Immature natural killer cell (primary cell): ENCODE measurements at regions not wholly inside any gene's neighbourhood (a gene's known extent, or its start where the extent isn't known, plus 50 kb on each side); places are given as distances from the start of the nearest gene placed in this dataset.

Experiments used
- DNase-seq, 3 donors: peaks; one replicate each; pipeline ENCODE4 v3.0.0; 2022; ENCODE audit warnings: mixed read lengths in 1 of 3
- H3K27ac Mint-ChIP-seq, 6 donors: one replicate each; pipeline ENCODE4 v1.8.0; 2020; ENCODE audit warnings: mixed read lengths in 6 of 6, mild to moderate bottlenecking in 5 of 6, inconsistent platforms in 4 of 6, moderate library complexity in 3 of 6
- H3K27me3 Mint-ChIP-seq, 3 donors: one replicate each; pipeline ENCODE4 v1.8.0; 2020 to 2021; ENCODE audit warnings: low read depth in 3 of 3, mild to moderate bottlenecking in 3 of 3, mixed read lengths in 3 of 3, moderate library complexity in 3 of 3, inconsistent platforms in 1 of 3
- H3K36me3 Mint-ChIP-seq, 3 donors: one replicate each; pipeline ENCODE4 v1.8.0; 2020; ENCODE audit warnings: mixed read lengths in 3 of 3, inconsistent platforms in 2 of 3, mild to moderate bottlenecking in 2 of 3
- H3K4me1 Mint-ChIP-seq, 2 donors: one replicate each; pipeline ENCODE4 v1.8.0; 2020; ENCODE audit warnings: inconsistent platforms in 2 of 2, mild to moderate bottlenecking in 2 of 2, mixed read lengths in 2 of 2, moderate library complexity in 1 of 2
- H3K4me3 Mint-ChIP-seq, 5 donors: one replicate each; pipeline ENCODE4 v1.8.0; 2020; ENCODE audit warnings: mild to moderate bottlenecking in 5 of 5, mixed read lengths in 5 of 5, inconsistent platforms in 3 of 5, moderate library complexity in 3 of 5
- H3K9me3 Mint-ChIP-seq, 6 donors: one replicate each; pipeline ENCODE4 v1.8.0; 2020; ENCODE audit warnings: mild to moderate bottlenecking in 6 of 6, mixed read lengths in 6 of 6, inconsistent platforms in 4 of 6, moderate library complexity in 3 of 6

DNA sequence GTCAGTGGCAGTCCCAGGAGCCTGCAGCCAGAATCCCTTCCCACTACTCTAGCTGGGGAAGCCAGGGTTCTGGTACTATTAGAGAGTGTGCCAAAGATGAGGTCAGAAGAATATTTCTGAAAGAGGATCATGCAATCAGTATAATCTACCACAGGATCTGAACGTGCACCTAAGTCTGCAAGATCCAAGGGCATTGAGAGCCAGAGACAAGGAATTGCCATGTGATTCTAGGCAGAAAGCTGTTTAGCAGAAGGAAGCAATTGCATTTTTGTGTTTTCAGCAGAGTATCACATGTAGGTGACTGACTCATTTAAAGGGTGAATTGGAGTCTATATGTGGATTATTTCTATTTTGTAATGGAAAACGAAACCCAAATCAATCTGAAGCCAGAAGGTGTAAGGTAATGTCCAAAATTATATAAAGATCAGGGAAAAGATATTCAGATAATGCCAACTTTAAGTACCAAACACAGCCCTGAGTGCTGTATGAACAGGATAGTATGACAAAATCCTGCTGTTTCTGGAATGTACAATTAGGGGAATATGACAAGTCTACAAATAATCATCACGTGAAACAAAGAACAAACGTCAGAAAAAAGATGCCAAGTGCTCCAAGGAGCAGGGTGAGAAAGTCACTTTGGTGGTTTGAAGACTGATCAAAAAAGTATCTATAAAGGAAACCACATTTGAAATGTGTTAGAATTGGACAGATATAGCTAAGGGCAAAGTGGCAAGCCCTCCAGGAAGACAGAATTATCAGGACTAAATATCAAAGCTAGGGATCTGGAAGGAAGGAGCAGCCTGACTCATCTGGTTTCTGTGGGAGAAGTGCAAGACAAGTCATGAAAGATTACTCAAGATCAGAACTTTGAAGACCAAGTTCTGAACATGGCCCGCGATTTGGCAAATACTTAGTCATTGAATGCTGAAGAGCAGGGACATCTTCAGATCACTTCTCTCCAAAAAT, 1036.6 kb downstream of the NTRK3 start:
- DNase-seq: no peak
- Mint-ChIP-seq H3K9me3 (peaks cover 0 to 27% (median 2%) of the 10 kb centered on the region in 6 donors), H3K4me3 (no peak overlapping the region)

DNA sequence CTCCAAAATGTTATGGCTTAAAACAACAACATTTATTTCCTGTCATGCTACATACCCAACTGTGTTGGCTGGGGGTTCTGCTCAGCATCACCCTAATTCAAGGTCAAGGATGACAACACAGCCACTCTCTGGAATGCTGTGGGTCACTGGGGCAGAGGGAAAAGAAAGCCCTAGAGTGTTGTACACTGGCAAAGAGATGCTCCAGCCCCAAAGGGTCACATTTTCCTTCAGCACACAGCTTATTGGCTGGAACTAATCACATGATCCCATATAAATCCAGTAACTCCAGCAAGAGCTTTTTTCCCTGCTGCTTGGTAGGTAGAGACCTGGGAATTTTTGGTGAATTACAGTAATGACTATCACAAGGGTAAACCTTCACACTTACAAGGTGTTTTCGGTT, 1041.4 kb downstream of the NTRK3 start:
- DNase-seq: no peak
- Mint-ChIP-seq H3K27me3 (peaks cover 0 to 2% (median under 1%) of the 10 kb centered on the region in 3 donors), H3K9me3 (peaks cover 0 to 27% (median 4%) of the 10 kb centered on the region in 6 donors), H3K4me3 (no peak overlapping the region), H3K36me3 (no peaks in the 10 kb centered on the region), H3K27ac (no peak overlapping the region), H3K4me1 (no peaks in the 10 kb centered on the region)

More for the DNA sequence above, 1036.6 kb downstream of the NTRK3 start:
- Mint-ChIP-seq H3K36me3 (no peaks in the 10 kb centered on the region), H3K27me3 (peaks cover 0 to 2% (median 2%) of the 10 kb centered on the region in 3 donors), H3K4me1 (no peaks in the 10 kb centered on the region), H3K27ac (no peak overlapping the region)

DNA sequence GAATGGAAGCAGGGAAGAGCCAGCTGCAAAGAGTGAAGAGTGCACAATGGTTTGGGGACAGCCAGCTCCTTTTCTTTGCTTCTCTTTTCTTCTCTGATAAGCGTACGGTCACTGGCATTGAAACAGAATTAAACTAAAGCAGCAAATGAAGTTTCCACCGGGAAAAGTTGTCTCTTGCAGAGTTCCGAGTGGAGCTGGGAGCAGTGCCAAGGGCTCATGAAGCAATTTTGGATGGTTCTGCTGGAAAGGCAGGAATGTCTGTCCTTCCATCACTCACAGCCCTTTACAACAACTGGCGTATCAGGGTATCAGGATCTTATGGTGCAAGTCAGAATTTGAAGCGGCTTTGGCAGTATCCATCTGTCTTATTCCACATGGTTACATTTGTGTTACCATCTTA, 1042.9 kb downstream of the NTRK3 start:
- Mint-ChIP-seq H3K27me3 (peaks cover 0 to 2% (median 0%) of the 10 kb centered on the region in 3 donors), H3K9me3 (peaks cover 2 to 32% (median 5%) of the 10 kb centered on the region in 6 donors), H3K4me3 (no peak overlapping the region), H3K36me3 (no peaks in the 10 kb centered on the region), H3K4me1 (no peaks in the 10 kb centered on the region), H3K27ac (no peak overlapping the region)
- DNase-seq: no peak

DNA sequence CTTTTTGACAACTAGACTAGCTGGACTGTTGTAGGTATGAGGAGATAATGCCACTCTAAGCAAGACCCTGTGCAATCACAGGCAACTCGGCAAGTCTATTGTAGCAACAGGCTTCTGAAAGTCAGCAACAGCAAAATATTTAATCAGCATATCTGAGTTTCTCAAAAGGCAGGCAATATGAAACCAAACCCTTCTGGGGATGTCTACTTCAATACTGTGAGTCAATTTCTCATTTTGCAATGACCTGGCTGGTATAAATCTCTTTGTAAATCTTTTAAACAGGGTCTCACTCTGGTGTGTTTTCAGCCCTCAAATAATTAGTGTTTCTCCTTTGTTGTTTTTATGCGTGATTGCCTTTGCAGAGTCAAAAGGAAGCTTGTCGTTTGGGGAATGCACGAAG, 1044.5 kb downstream of the NTRK3 start:
- no peak overlapping the region for H3K27ac Mint-ChIP-seq
- no peak overlapping the region for H3K4me3 Mint-ChIP-seq
- no peak for DNase-seq
- H3K9me3 Mint-ChIP-seq: peaks cover 2 to 23% (median 5%) of the 10 kb centered on the region in 6 donors
- H3K36me3 Mint-ChIP-seq: no peaks in the 10 kb centered on the region
- no peaks in the 10 kb centered on the region for H3K4me1 Mint-ChIP-seq
- H3K27me3 Mint-ChIP-seq: peaks cover 0 to 2% (median 0%) of the 10 kb centered on the region in 3 donors

DNA sequence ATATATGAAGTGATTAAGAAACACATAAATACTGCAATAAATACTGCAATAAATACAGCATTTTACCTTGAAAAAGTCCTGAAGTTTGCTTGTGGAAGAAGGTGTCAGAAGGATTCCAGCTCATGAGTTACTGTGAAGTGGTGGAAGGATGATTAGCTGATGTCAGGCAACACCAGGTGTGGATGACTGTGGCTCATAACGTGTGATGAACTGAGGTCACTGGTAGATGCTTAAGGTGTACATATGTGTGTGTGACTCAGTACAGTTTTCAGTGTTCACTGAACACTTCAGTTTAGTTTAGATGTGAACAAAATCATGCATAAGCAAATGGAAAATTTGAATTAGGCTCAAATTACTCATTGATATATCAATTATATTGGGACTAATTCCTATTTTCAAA, 1045.0 kb downstream of the NTRK3 start:
- Mint-ChIP-seq H3K4me3 (no peak overlapping the region), H3K36me3 (no peaks in the 10 kb centered on the region)

DNA sequence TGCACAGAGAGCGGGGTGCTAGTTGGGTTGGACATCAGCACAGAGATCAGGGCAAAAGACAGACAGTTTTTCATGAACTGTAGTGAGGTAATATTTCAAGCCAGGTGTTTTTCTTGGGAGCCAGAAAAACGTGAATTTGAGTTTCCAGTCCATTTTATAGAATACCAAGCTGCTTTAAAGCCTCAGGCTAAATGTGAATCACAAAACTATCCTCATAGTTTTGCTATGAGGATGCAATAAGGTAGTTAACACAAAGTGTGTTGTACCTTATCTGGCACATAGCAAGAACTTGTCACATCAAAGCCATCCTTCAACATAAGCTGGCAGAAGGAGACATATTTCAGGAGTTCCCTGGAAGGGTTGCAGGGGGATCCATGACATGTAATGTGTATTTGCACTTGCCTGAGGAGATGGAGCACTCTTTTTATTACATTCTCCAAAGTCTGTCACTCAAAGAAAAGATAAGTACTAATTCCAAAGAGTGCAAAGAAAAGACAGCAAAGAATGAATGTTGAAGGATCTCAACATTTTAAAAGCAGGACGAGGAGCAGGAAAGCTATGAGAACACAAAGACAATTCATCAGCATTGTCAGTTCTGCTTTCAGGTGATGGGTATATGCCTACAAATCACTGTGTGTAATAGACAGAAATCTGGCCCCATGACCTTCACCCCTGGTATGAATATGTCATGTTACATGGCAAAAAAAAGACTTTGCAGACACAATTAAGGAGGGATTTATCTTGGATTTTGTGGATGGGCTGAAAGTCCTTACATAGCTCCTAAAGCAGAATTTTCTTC, 1046.4 kb downstream of the NTRK3 start:
- Mint-ChIP-seq H3K27ac (no peak overlapping the region), H3K4me3 (no peak overlapping the region), H3K4me1 (no peaks in the 10 kb centered on the region), H3K27me3 (peaks cover 0 to 2% (median 0%) of the 10 kb centered on the region in 3 donors), H3K9me3 (peaks cover 2 to 20% (median 5%) of the 10 kb centered on the region in 6 donors), H3K36me3 (no peaks in the 10 kb centered on the region)
- no peak for DNase-seq

More for the DNA sequence above, 1045.0 kb downstream of the NTRK3 start:
- H3K27me3 Mint-ChIP-seq: peaks cover 0 to 2% (median 0%) of the 10 kb centered on the region in 3 donors
- peaks cover 2 to 25% (median 5%) of the 10 kb centered on the region in 6 donors for H3K9me3 Mint-ChIP-seq
- DNase-seq: no peak
- H3K27ac Mint-ChIP-seq: no peak overlapping the region
- no peaks in the 10 kb centered on the region for H3K4me1 Mint-ChIP-seq

DNA sequence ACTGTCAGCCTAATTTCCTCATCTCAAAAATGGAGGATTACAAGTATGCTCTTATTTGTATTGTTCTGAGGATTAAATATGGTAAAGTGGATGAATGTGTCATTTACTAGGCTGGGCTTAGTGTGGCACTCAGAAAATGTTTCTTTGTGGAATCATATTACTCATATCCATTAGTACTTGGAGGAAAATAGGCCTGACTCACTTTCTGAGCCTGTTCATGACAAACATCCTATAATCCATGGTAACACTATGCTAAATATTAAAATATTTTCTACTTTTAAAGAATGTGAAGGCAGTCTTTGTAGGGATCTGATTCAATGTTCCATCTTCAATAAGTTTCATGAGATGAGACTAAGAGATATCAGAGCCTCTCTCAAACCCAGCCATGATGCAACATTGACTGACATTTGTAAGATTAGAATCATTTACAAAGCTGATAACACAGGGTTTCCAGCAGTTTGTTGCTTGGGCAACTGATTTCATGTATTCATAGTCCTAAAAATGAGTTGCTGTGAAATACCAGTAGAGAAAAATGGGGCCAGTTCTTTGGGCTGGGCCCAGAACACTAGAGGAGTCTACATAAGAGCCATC, 1048.5 kb downstream of the NTRK3 start:
- Mint-ChIP-seq H3K4me3 (no peak overlapping the region), H3K36me3 (no peaks in the 10 kb centered on the region), H3K27me3 (peaks cover 0 to 2% (median 0%) of the 10 kb centered on the region in 3 donors), H3K9me3 (peaks cover 0 to 15% (median 5%) of the 10 kb centered on the region in 6 donors), H3K27ac (no peak overlapping the region), H3K4me1 (no peaks in the 10 kb centered on the region)
- no peak for DNase-seq

DNA sequence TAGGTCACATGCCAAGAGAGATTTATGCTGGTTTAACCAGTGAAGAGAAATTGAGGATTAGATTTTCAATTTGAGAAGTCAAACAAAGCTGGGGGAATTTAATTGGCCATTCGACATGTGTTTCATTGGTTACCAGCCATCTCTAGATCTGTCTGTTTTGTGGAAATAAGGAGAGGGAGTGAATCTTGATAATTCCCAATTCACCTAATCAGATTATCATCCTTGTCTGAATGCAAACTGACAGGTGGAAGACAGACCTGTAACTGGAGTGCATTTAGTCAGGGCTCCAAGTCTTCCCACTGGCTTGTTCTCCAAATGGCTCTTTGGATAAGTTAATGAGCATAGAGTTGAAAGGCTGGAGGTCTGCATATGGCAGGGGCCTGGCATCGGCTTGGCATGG, 1049.3 kb downstream of the NTRK3 start:
- DNase-seq: no peak
- H3K27ac Mint-ChIP-seq: no peak overlapping the region
- no peaks in the 10 kb centered on the region for H3K4me1 Mint-ChIP-seq
- H3K9me3 Mint-ChIP-seq: peaks cover 0 to 14% (median 5%) of the 10 kb centered on the region in 6 donors
- no peak overlapping the region for H3K4me3 Mint-ChIP-seq
- no peaks in the 10 kb centered on the region for H3K27me3 Mint-ChIP-seq
- H3K36me3 Mint-ChIP-seq: no peaks in the 10 kb centered on the region

DNA sequence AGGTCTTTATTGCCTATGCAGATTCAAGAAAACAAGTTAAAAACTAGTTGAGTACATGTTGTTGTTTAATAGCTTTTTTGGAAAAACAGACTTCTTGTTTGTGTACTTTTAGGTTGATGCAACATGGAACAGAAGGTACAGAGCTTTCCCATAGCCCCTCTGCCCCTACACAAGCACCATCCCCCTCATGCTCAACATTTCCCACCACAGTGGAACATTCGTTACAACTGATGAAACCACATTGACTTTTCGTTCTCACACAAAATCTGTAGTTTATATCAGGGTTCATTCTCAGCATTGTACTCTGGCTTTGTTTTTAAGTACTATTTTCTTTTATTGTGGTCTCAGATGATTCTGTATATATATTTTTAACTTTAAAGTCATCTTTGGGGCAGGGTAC, 1054.6 kb downstream of the NTRK3 start:
- Mint-ChIP-seq H3K4me1 (no peaks in the 10 kb centered on the region), H3K9me3 (peaks cover 0 to 14% (median 5%) of the 10 kb centered on the region in 6 donors), H3K27me3 (peaks cover 0 to 2% (median 0%) of the 10 kb centered on the region in 3 donors), H3K36me3 (no peaks in the 10 kb centered on the region), H3K4me3 (no peak overlapping the region), H3K27ac (no peak overlapping the region)
- DNase-seq: no peak

DNA sequence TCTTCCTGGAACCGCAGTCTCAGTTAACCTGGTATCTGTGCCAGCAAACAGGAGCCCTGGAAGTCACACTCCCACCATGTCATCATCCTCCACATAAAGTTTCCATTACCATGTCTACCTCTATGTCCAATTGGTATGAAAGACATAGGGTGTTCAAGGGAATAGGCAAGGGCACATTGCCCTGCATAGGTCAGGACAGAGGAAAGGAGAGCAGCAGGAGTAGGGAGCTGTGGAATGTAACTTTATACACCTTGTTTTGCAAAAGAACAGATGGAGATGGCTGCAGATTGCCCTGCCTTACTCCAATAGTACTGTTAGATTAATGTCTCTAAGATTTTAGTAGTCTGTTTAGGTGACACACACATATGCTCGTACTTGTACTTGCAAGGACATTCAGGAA, 1056.4 kb downstream of the NTRK3 start:
- DNase-seq: no peak
- H3K27ac Mint-ChIP-seq: no peak overlapping the region
- no peak overlapping the region for H3K4me3 Mint-ChIP-seq
- no peaks in the 10 kb centered on the region for H3K36me3 Mint-ChIP-seq
- H3K27me3 Mint-ChIP-seq: peaks cover 0 to 2% (median 1%) of the 10 kb centered on the region in 3 donors
- peaks cover 0 to 17% (median 6%) of the 10 kb centered on the region in 6 donors for H3K9me3 Mint-ChIP-seq
- H3K4me1 Mint-ChIP-seq: no peaks in the 10 kb centered on the region

DNA sequence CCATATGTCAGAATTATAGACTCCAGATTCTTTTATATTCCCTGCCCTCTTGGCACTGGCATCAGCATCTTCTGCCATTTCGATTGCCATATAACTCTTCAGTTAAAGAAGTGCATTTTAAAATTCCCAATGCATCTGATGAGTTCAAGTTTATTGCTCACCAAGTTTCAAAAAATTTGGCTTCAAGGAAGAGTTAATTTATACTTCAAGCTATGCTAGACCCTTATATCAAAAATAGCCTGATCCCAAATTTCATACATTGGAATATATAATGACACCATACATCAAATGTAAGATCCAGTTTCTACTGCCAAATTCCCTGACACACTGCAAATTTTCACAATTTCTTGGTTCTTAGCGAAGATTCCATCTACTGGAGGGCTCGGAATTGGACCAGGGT, 1058.6 kb downstream of the NTRK3 start:
- Mint-ChIP-seq H3K36me3 (no peaks in the 10 kb centered on the region), H3K27ac (no peak overlapping the region), H3K4me3 (no peak overlapping the region), H3K9me3 (peaks cover 0 to 17% (median 10%) of the 10 kb centered on the region in 6 donors), H3K4me1 (no peaks in the 10 kb centered on the region), H3K27me3 (peaks cover 0 to 2% (median 1%) of the 10 kb centered on the region in 3 donors)
- DNase-seq: no peak

DNA sequence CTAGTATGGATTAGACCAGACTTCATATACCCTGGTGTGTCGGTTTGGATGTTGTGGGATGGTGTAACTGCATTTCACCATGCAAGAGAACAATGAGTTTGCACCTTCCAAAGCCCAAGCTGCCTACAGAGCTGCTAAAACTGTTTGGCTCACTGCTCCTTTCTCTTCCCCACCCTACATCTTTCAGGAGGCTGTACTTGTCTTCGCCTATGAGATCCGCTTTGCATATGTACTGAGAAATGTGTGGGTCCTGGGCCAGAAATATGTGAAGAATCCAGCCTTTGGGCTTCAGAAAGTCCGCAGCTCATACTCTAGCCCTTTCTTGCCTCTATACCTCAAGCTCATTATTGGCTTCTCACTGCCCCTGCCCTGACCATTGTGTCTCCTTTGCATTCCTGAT, 1060.0 kb downstream of the NTRK3 start:
- Mint-ChIP-seq H3K4me1 (no peaks in the 10 kb centered on the region), H3K27ac (no peak overlapping the region), H3K9me3 (peaks cover 0 to 19% (median 11%) of the 10 kb centered on the region in 6 donors), H3K27me3 (peaks cover 0 to 2% (median 1%) of the 10 kb centered on the region in 3 donors), H3K36me3 (no peaks in the 10 kb centered on the region), H3K4me3 (no peak overlapping the region)
- no peak for DNase-seq

DNA sequence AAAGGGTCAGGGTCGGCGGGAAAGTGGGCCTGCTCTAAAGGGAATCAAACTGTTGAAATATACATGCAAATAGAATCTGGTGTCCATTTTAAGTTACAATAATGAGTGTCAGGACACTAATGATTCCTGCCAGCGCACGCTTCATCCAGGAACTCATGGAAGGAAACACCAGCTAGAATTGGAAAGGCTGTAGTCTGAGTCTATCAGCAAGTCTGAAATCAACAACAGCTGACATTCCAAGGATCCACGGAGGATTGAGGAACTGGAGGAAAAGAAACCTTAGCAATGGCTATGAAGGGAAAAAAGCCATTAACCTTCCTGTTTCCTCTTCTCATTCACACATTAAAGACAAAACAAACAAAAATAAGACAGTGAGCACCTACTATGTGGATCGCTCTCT, 1063.1 kb downstream of the NTRK3 start:
- H3K4me3 Mint-ChIP-seq: no peak overlapping the region

More for the DNA sequence above, 1063.1 kb downstream of the NTRK3 start:
- peaks cover 4 to 32% (median 8%) of the 10 kb centered on the region in 6 donors for H3K9me3 Mint-ChIP-seq
- no peak overlapping the region for H3K27ac Mint-ChIP-seq
- no peaks in the 10 kb centered on the region for H3K36me3 Mint-ChIP-seq
- no peaks in the 10 kb centered on the region for H3K4me1 Mint-ChIP-seq
- H3K27me3 Mint-ChIP-seq: peaks cover 0 to 7% (median 0%) of the 10 kb centered on the region in 3 donors
- DNase-seq: no peak
